Dermis microvascular lymphatic vessel endothelial cell (primary cell): ENCODE measurements at regions not wholly inside any gene's neighbourhood (a gene's known extent, or its start where the extent isn't known, plus 50 kb on each side); places are given as distances from the start of the nearest gene placed in this dataset.
"Not testable (repeated sequence)": the region's sequence is repeated elsewhere in the genome, so short reads cannot be mapped to it uniquely, and the experiment has no call there.

ENCODE experiments used
- DNase-seq, 2 donors: peaks; one replicate each; pipeline versions ENCODE4 v3.0.0 to v3.0.0-alpha.2; 2010; ENCODE audit warnings: low read depth in 2 of 2

- DNase-seq = no peak
Observed at GRCh38 chr11:96508861-96509260, 119.0 kb downstream of the JRKL start.

- no peak for DNase-seq
Observed at GRCh38 chr11:96520939-96521338, 131.1 kb downstream of the JRKL start.

GRCh38 chr11:96523656-96524055 lies 133.8 kb downstream of the JRKL start:
- DNase-seq = no peak

- no peak for DNase-seq
Observed at GRCh38 chr11:96524475-96524874, 134.7 kb downstream of the JRKL start.

GRCh38 chr11:96530473-96530872 lies 140.7 kb downstream of the JRKL start:
- DNase-seq = no peak

- DNase-seq = no peak
Observed at GRCh38 chr11:96538104-96538503, 148.3 kb downstream of the JRKL start.

- DNase-seq = no peak
Observed at GRCh38 chr11:96538622-96539021, 148.8 kb downstream of the JRKL start.

- no peak for DNase-seq
Observed at GRCh38 chr11:96540875-96541274, 151.1 kb downstream of the JRKL start.

- no peak for DNase-seq
Observed at GRCh38 chr11:96543177-96543576, 153.4 kb downstream of the JRKL start.

GRCh38 chr11:96545192-96545591 lies 155.4 kb downstream of the JRKL start:
- DNase-seq = not testable (repeated sequence)

- no peak for DNase-seq
Observed at GRCh38 chr11:96551136-96551535, 161.3 kb downstream of the JRKL start.

- no peak for DNase-seq
Observed at GRCh38 chr11:96554236-96554820, 164.5 kb downstream of the JRKL start.

GRCh38 chr11:96555826-96556225 lies 166.0 kb downstream of the JRKL start:
- not testable (repeated sequence) for DNase-seq

- not testable (repeated sequence) for DNase-seq
Observed at GRCh38 chr11:96560727-96561126, 170.9 kb downstream of the JRKL start.

- DNase-seq = peak; percentile 1 to 2
Observed at GRCh38 chr11:96567176-96567575, 177.4 kb downstream of the JRKL start.

- DNase-seq = no peak
Observed at GRCh38 chr11:96567667-96568066, 177.9 kb downstream of the JRKL start.

GRCh38 chr11:96576383-96576782 lies 186.6 kb downstream of the JRKL start:
- DNase-seq = no peak

- DNase-seq = no peak
Observed at GRCh38 chr11:96578379-96578778, 188.6 kb downstream of the JRKL start.

GRCh38 chr11:96579656-96580055 lies 189.8 kb downstream of the JRKL start:
- no peak for DNase-seq

- no peak for DNase-seq
Observed at GRCh38 chr11:96580476-96581040, 190.7 kb downstream of the JRKL start.

- not testable (repeated sequence) for DNase-seq
Observed at GRCh38 chr11:96585944-96586880, 196.4 kb downstream of the JRKL start.

- DNase-seq = not testable (repeated sequence)
Observed at GRCh38 chr11:96588793-96589192, 199.0 kb downstream of the JRKL start.

- DNase-seq = no peak
Observed at GRCh38 chr11:96595011-96595410, 205.2 kb downstream of the JRKL start.
